ENCODE measurements at regions not wholly inside any gene's neighbourhood (a gene's known extent, or its start where the extent isn't known, plus 50 kb on each side); places are given as distances from the start of the nearest gene placed in this dataset.
"Not testable (repeated sequence)": the region's sequence is repeated elsewhere in the genome, so short reads cannot be mapped to it uniquely, and the experiment has no call there.

DNA sequence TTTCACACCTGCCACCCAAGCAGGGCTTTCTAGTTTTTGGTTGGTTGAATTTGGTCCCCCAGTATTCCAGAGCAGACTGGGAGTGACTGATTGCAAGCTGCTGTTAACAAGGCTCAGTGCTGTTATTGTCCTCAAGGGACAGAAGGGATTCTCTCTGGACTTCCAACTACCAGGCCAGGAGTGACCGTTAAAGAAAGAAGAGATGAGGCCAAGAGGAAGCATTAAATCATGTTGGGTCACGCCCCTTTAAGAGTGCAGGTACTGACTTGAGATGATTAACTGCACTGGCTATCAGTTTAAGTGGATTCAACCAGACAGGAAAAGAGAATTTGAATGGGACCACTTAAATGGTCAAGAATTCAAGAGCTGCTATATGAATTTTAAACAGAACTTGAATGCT lies 220.8 kb upstream of the PCSK5 start:
- Histone ChIP-seq H3K4me1 (ENCODE audit: control insufficient read depth in 2 of 2, insufficient read depth in 2 of 2, low read length in 1 of 2) (no peaks in the 10 kb centered on the region), H3K27ac (ENCODE audit: low read depth in 2 of 2, low read length in 1 of 2) (no peak overlapping the region), H3K27me3 (ENCODE audit: control insufficient read depth in 1 of 2, insufficient read depth in 2 of 2, low read length in 2 of 2) (no peaks in the 10 kb centered on the region), H3K9me3 (ENCODE audit: control insufficient read depth in 2 of 2, insufficient read depth in 1 of 2, low read depth in 1 of 2, low read length in 1 of 2) (no peaks in the 10 kb centered on the region), H3K4me3 (ENCODE audit: low read depth in 1 of 2, low read length in 2 of 2) (no peak overlapping the region), H3K36me3 (ENCODE audit: control insufficient read depth in 2 of 2, insufficient read depth in 2 of 2, low read length in 1 of 2) (no peaks in the 10 kb centered on the region)
- 60 to 67% methylated on average over 2 of the region's 2 CpGs for WGBS, 2 donors

DNA sequence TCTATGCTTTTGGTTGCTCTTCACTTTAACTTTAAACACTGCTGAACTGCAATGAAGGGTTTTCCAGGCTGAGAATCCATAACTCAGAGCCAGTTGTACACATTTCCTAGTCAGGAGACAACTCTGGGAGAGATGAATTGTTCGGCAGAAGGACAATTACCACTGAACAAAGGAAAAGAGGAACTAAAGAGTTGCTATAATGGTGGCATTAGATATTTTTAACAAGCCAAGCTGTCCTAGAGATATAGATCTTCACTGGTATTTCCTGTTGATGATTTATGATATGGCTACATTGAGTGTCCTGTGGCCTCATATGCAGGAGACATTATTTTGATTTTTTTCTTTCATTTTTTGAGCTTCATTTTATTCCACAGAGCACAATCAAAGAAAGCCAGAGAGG lies 219.1 kb upstream of the PCSK5 start:
- H3K4me1 ChIP-seq (ENCODE audit: control insufficient read depth in 2 of 2, insufficient read depth in 2 of 2, low read length in 1 of 2): no peaks in the 10 kb centered on the region
- 62% methylated on average over 1 of the region's 1 CpG for WGBS, 2 donors
- H3K4me3 ChIP-seq (ENCODE audit: low read depth in 1 of 2, low read length in 2 of 2): no peak overlapping the region
- H3K27me3 ChIP-seq (ENCODE audit: control insufficient read depth in 1 of 2, insufficient read depth in 2 of 2, low read length in 2 of 2): no peaks in the 10 kb centered on the region
- no peaks in the 10 kb centered on the region for H3K36me3 ChIP-seq (ENCODE audit: control insufficient read depth in 2 of 2, insufficient read depth in 2 of 2, low read length in 1 of 2)
- no peak overlapping the region for H3K27ac ChIP-seq (ENCODE audit: low read depth in 2 of 2, low read length in 1 of 2)
- H3K9me3 ChIP-seq (ENCODE audit: control insufficient read depth in 2 of 2, insufficient read depth in 1 of 2, low read depth in 1 of 2, low read length in 1 of 2): no peaks in the 10 kb centered on the region

DNA sequence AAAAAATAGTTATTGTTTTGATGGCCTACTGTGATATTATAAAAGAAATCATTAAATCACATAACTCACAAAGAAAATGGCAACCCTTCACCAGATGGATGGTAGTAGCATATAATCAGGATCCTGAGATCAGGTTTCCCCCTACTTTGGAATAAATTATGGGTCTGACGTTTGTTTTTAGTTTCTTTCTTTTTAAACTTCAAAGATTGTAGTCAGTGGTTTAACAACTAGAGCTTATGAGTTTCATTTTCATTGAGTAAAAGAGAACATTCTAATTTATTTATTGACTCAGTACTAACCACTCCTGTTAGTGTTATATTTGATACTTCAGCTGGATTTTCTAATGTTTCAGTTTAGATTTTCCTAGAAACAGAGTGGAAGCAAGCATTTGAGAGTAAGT lies 218.0 kb upstream of the PCSK5 start:
- Histone ChIP-seq H3K36me3 (ENCODE audit: control insufficient read depth in 2 of 2, insufficient read depth in 2 of 2, low read length in 1 of 2) (no peaks in the 10 kb centered on the region), H3K4me1 (ENCODE audit: control insufficient read depth in 2 of 2, insufficient read depth in 2 of 2, low read length in 1 of 2) (no peaks in the 10 kb centered on the region), H3K27me3 (ENCODE audit: control insufficient read depth in 1 of 2, insufficient read depth in 2 of 2, low read length in 2 of 2) (no peaks in the 10 kb centered on the region), H3K9me3 (ENCODE audit: control insufficient read depth in 2 of 2, insufficient read depth in 1 of 2, low read depth in 1 of 2, low read length in 1 of 2) (no peaks in the 10 kb centered on the region), H3K4me3 (ENCODE audit: low read depth in 1 of 2, low read length in 2 of 2) (no peak overlapping the region), H3K27ac (ENCODE audit: low read depth in 2 of 2, low read length in 1 of 2) (no peak overlapping the region)
- 19 to 25% methylated on average over 1 of the region's 1 CpG for WGBS, 2 donors

- 76 to 82% methylated on average over 1 of the region's 1 CpG for WGBS, 2 donors
- no peaks in the 10 kb centered on the region for H3K27me3 ChIP-seq (ENCODE audit: control insufficient read depth in 1 of 2, insufficient read depth in 2 of 2, low read length in 2 of 2)
- no peak overlapping the region for H3K27ac ChIP-seq (ENCODE audit: low read depth in 2 of 2, low read length in 1 of 2)
- no peaks in the 10 kb centered on the region for H3K36me3 ChIP-seq (ENCODE audit: control insufficient read depth in 2 of 2, insufficient read depth in 2 of 2, low read length in 1 of 2)
- H3K4me3 ChIP-seq (ENCODE audit: low read depth in 1 of 2, low read length in 2 of 2): no peak overlapping the region
- H3K9me3 ChIP-seq (ENCODE audit: control insufficient read depth in 2 of 2, insufficient read depth in 1 of 2, low read depth in 1 of 2, low read length in 1 of 2): no peaks in the 10 kb centered on the region
- H3K4me1 ChIP-seq (ENCODE audit: control insufficient read depth in 2 of 2, insufficient read depth in 2 of 2, low read length in 1 of 2): no peaks in the 10 kb centered on the region
Observed at GRCh38 chr9:75683591-75683990, 206.9 kb upstream of the PCSK5 start.

- 48 to 50% methylated on average over 4 of the region's 4 CpGs for WGBS, 2 donors
- H3K9me3 ChIP-seq (ENCODE audit: control insufficient read depth in 2 of 2, insufficient read depth in 1 of 2, low read depth in 1 of 2, low read length in 1 of 2): no peaks in the 10 kb centered on the region
- no peak overlapping the region for H3K4me3 ChIP-seq (ENCODE audit: low read depth in 1 of 2, low read length in 2 of 2)
- H3K27me3 ChIP-seq (ENCODE audit: control insufficient read depth in 1 of 2, insufficient read depth in 2 of 2, low read length in 2 of 2): no peaks in the 10 kb centered on the region
- no peaks in the 10 kb centered on the region for H3K36me3 ChIP-seq (ENCODE audit: control insufficient read depth in 2 of 2, insufficient read depth in 2 of 2, low read length in 1 of 2)
- H3K27ac ChIP-seq (ENCODE audit: low read depth in 2 of 2, low read length in 1 of 2): no peak overlapping the region
- H3K4me1 ChIP-seq (ENCODE audit: control insufficient read depth in 2 of 2, insufficient read depth in 2 of 2, low read length in 1 of 2): no peaks in the 10 kb centered on the region
Observed at GRCh38 chr9:75685062-75685461, 205.4 kb upstream of the PCSK5 start.

DNA sequence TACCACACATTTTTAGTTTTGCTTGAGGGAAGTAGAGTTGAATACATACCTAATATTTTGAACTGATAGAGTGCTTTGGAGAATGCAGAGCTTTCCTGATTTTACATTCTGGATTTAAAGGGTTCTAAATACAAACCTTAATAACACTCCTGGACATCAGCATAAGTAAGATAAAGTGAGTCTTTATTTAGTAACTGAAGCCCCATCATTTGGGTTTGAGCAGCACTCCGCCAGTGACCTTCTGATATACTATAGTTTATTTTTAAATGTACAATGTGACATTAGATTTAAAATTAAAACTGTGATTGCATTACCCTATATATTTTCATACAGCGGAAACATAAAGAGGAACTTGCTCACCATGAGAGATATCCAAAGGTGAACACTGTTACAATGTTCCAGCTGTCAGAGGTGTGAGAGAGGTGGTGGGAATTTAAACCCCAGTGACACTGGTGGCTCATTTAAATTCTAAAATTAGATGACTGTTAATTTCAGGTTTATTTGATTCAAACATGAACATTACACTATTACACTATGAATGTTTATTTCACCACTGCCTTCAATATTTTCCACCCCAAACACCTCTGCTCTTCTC lies 203.0 kb upstream of the PCSK5 start:
- Histone ChIP-seq H3K9me3 (ENCODE audit: control insufficient read depth in 2 of 2, insufficient read depth in 1 of 2, low read depth in 1 of 2, low read length in 1 of 2) (no peaks in the 10 kb centered on the region), H3K36me3 (ENCODE audit: control insufficient read depth in 2 of 2, insufficient read depth in 2 of 2, low read length in 1 of 2) (no peaks in the 10 kb centered on the region), H3K27me3 (ENCODE audit: control insufficient read depth in 1 of 2, insufficient read depth in 2 of 2, low read length in 2 of 2) (no peaks in the 10 kb centered on the region), H3K27ac (ENCODE audit: low read depth in 2 of 2, low read length in 1 of 2) (no peak overlapping the region), H3K4me1 (ENCODE audit: control insufficient read depth in 2 of 2, insufficient read depth in 2 of 2, low read length in 1 of 2) (no peaks in the 10 kb centered on the region), H3K4me3 (ENCODE audit: low read depth in 1 of 2, low read length in 2 of 2) (no peak overlapping the region)
- WGBS, 2 donors: 61 to 71% methylated on average over 2 of the region's 2 CpGs

DNA sequence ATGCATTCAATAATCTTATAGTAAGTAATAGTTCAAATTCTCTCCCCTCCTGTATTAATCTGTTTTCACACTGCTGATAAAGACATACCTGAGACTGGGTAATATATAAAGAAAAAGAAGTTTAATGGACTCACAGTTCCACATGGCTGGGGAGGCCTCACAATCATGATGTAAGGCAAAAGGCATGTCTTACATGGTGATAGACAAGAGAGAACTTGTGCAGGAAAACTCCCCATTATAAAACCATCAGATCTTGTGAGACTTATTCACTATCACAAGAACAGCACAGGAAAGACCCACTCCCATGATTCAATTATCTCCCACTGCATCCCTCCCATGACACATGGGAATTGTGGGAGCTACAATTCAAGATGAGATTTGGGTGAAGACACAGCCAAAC lies 199.9 kb upstream of the PCSK5 start:
- H3K4me1 ChIP-seq (ENCODE audit: control insufficient read depth in 2 of 2, insufficient read depth in 2 of 2, low read length in 1 of 2); H3K36me3 ChIP-seq (ENCODE audit: control insufficient read depth in 2 of 2, insufficient read depth in 2 of 2, low read length in 1 of 2); H3K4me3 ChIP-seq (ENCODE audit: low read depth in 1 of 2, low read length in 2 of 2); H3K27ac ChIP-seq (ENCODE audit: low read depth in 2 of 2, low read length in 1 of 2); H3K27me3 ChIP-seq (ENCODE audit: control insufficient read depth in 1 of 2, insufficient read depth in 2 of 2, low read length in 2 of 2); H3K9me3 ChIP-seq (ENCODE audit: control insufficient read depth in 2 of 2, insufficient read depth in 1 of 2, low read depth in 1 of 2, low read length in 1 of 2): not testable (repeated sequence)

GRCh38 chr9:75691408-75691807 lies 199.1 kb upstream of the PCSK5 start:
- H3K36me3 ChIP-seq (ENCODE audit: control insufficient read depth in 2 of 2, insufficient read depth in 2 of 2, low read length in 1 of 2): no peaks in the 10 kb centered on the region
- no peaks in the 10 kb centered on the region for H3K9me3 ChIP-seq (ENCODE audit: control insufficient read depth in 2 of 2, insufficient read depth in 1 of 2, low read depth in 1 of 2, low read length in 1 of 2)
- no peaks in the 10 kb centered on the region for H3K27me3 ChIP-seq (ENCODE audit: control insufficient read depth in 1 of 2, insufficient read depth in 2 of 2, low read length in 2 of 2)
- 73 to 78% methylated on average over 1 of the region's 1 CpG for WGBS, 2 donors
- H3K4me1 ChIP-seq (ENCODE audit: control insufficient read depth in 2 of 2, insufficient read depth in 2 of 2, low read length in 1 of 2): no peaks in the 10 kb centered on the region
- H3K4me3 ChIP-seq (ENCODE audit: low read depth in 1 of 2, low read length in 2 of 2): no peak overlapping the region
- no peak overlapping the region for H3K27ac ChIP-seq (ENCODE audit: low read depth in 2 of 2, low read length in 1 of 2)

DNA sequence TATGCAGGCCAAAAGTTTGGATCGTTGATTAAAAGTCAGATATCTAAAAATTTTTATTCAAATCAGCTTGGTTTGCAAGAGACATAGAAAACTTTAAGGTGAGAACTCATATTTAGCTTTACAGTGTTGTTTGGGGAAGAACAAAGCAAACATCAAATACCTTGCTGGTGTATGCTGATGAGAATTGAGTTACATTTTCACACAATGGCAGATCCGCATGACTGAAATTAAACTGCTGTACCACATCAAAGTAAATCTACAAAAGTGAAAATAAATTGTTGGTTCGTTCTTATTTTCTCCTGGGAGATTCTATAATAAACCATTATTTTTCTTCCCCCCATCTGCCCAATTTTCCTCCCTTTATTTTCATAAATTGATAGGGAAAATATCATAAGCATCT lies 198.2 kb upstream of the PCSK5 start:
- WGBS, 2 donors: 44 to 52% methylated on average over 3 of the region's 3 CpGs
- no peaks in the 10 kb centered on the region for H3K27me3 ChIP-seq (ENCODE audit: control insufficient read depth in 1 of 2, insufficient read depth in 2 of 2, low read length in 2 of 2)
- H3K9me3 ChIP-seq (ENCODE audit: control insufficient read depth in 2 of 2, insufficient read depth in 1 of 2, low read depth in 1 of 2, low read length in 1 of 2): no peaks in the 10 kb centered on the region
- H3K4me3 ChIP-seq (ENCODE audit: low read depth in 1 of 2, low read length in 2 of 2): no peak overlapping the region
- no peaks in the 10 kb centered on the region for H3K4me1 ChIP-seq (ENCODE audit: control insufficient read depth in 2 of 2, insufficient read depth in 2 of 2, low read length in 1 of 2)
- H3K36me3 ChIP-seq (ENCODE audit: control insufficient read depth in 2 of 2, insufficient read depth in 2 of 2, low read length in 1 of 2): no peaks in the 10 kb centered on the region
- no peak overlapping the region for H3K27ac ChIP-seq (ENCODE audit: low read depth in 2 of 2, low read length in 1 of 2)

GRCh38 chr9:75695921-75696320 lies 194.6 kb upstream of the PCSK5 start:
- H3K4me3 ChIP-seq (ENCODE audit: low read depth in 1 of 2, low read length in 2 of 2): no peak overlapping the region
- 0% methylated on average over 1 of the region's 1 CpG for WGBS, 2 donors
- H3K27ac ChIP-seq (ENCODE audit: low read depth in 2 of 2, low read length in 1 of 2): no peak overlapping the region
- H3K9me3 ChIP-seq (ENCODE audit: control insufficient read depth in 2 of 2, insufficient read depth in 1 of 2, low read depth in 1 of 2, low read length in 1 of 2): no peaks in the 10 kb centered on the region
- H3K4me1 ChIP-seq (ENCODE audit: control insufficient read depth in 2 of 2, insufficient read depth in 2 of 2, low read length in 1 of 2): no peaks in the 10 kb centered on the region
- H3K36me3 ChIP-seq (ENCODE audit: control insufficient read depth in 2 of 2, insufficient read depth in 2 of 2, low read length in 1 of 2): no peaks in the 10 kb centered on the region
- H3K27me3 ChIP-seq (ENCODE audit: control insufficient read depth in 1 of 2, insufficient read depth in 2 of 2, low read length in 2 of 2): no peaks in the 10 kb centered on the region

All from esophagus (tissue), 2 donors.